Ovary (tissue), 3 donors: ENCODE measurements at regions not wholly inside any gene's neighbourhood (a gene's known extent, or its start where the extent isn't known, plus 50 kb on each side); places are given as distances from the start of the nearest gene placed in this dataset.

ENCODE experiments used
- CTCF ChIP-seq, 3 donors: fragments of 450-650 bp in 2 of 3; fragments of 200-600 bp in 1 of 3; IDR thresholded peaks; one replicate each; pipeline versions ENCODE4 v1.5.1 to v1.8.0; 2016 to 2022; ENCODE audit warnings: antibody characterized with exemption in 3 of 3, mild to moderate bottlenecking in 1 of 3
- POLR2A ChIP-seq: fragments of 450-650 bp; IDR thresholded peaks from one replicate; pipeline ENCODE4 v1.6.1; 2017; ENCODE audit warnings: antibody characterized with exemption, mild to moderate bottlenecking, moderate library complexity
- donor health status: DM: no; HTN: no; CAD: no.

GRCh38 chr19:30684613-30685012 lies 312.4 kb downstream of the ZNF536 start:
- TF ChIP-seq CTCF (IDR thresholded peaks at IDR 0.05) (no peak), POLR2A (no peak)
